Psoas muscle (tissue), 7 donors: ENCODE measurements at regions not wholly inside any gene's neighbourhood (a gene's known extent, or its start where the extent isn't known, plus 50 kb on each side); places are given as distances from the start of the nearest gene placed in this dataset.

Experiments used
- ATAC-seq, 4 donors: fragments of 200-7000 bp; cut with Tn5 transposase; one replicate each; pipeline ENCODE4 v1.9.1; 2020; ENCODE audit warnings: moderate library complexity in 3 of 4, mild to moderate bottlenecking in 2 of 4
- DNase-seq, 2 donors: peaks; one replicate each; pipeline ENCODE4 v3.0.0-alpha.2; 2020
- H3K27ac ChIP-seq: fragments of 200-600 bp; one replicate; pipeline ENCODE4 v1.8.0; 2022
- H3K27me3 ChIP-seq, 3 donors: fragments of 200-600 bp in 1 of 3; one replicate each; pipeline versions ENCODE4 v1.6.1 to v1.8.0; 2013 to 2022; ENCODE audit warnings: low read length in 2 of 3, mild to moderate bottlenecking in 2 of 3, moderate library complexity in 1 of 3; ENCODE audit not compliant: insufficient read depth in 3 of 3
- H3K36me3 ChIP-seq, 2 donors: fragments of 200-600 bp in 1 of 2; one replicate each; pipeline versions ENCODE4 v1.6.1 to v1.8.0; 2013 to 2022; ENCODE audit warnings: low read depth in 1 of 2, mild to moderate bottlenecking in 1 of 2, moderate library complexity in 1 of 2; ENCODE audit not compliant: insufficient read depth in 1 of 2
- H3K4me1 ChIP-seq: fragments of 200-600 bp; one replicate; pipeline ENCODE4 v1.8.0; 2022
- H3K4me3 ChIP-seq: fragments of 200-600 bp; one replicate; pipeline ENCODE4 v1.8.0; 2022; ENCODE audit warnings: mild to moderate bottlenecking
- H3K9me3 ChIP-seq: fragments of 200-600 bp; one replicate; pipeline ENCODE4 v1.8.0; 2022
- WGBS, 3 donors: extraction: QIAGEN DNeasy Blood & Tissue Kit; methylation state at CpG; one replicate each; pipeline versions ENCODE4 v1.1.6 to v1.1.7; 2013; 5-methylcytosine and 5-hydroxymethylcytosine counted together
- intact Hi-C, 2 donors: fragments of 100-400 bp; cut with DNase I; formaldehyde crosslinking; loops; one replicate each; pipeline versions ENCODE4 v1.11.0 to v1.14.2; 2022
- TF ChIP-seq, protein P1 (sequence below): fragments of 200-600 bp; IDR thresholded peaks from one replicate; pipeline ENCODE4 v1.8.0; 2022; ENCODE audit warnings: antibody characterized with exemption
- donor health status: healthy with polysubstance abuse.
- donor health status: DM: no; HTN: no; CAD: no; lungs with moderate emphysema.
- donor health status: Bipolar disorder and iron deficiency.
- donor health status: healthy.
- donor health status: DM: yes; HTN: yes; CAD: no.
- donor health status: DM: no; HTN: no; CAD: no.
- donor health status: DM: yes; HTN: yes; CAD: no.

GRCh38 chr1:29390491-29391361 lies 154.4 kb downstream of the PTPRU start:
- no peak for DNase-seq
- no peaks in the 10 kb centered on the region for H3K36me3 ChIP-seq
- H3K27ac ChIP-seq = no peak overlapping the region
- TF ChIP-seq, protein P1, sequence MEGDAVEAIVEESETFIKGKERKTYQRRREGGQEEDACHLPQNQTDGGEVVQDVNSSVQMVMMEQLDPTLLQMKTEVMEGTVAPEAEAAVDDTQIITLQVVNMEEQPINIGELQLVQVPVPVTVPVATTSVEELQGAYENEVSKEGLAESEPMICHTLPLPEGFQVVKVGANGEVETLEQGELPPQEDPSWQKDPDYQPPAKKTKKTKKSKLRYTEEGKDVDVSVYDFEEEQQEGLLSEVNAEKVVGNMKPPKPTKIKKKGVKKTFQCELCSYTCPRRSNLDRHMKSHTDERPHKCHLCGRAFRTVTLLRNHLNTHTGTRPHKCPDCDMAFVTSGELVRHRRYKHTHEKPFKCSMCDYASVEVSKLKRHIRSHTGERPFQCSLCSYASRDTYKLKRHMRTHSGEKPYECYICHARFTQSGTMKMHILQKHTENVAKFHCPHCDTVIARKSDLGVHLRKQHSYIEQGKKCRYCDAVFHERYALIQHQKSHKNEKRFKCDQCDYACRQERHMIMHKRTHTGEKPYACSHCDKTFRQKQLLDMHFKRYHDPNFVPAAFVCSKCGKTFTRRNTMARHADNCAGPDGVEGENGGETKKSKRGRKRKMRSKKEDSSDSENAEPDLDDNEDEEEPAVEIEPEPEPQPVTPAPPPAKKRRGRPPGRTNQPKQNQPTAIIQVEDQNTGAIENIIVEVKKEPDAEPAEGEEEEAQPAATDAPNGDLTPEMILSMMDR = no peak
- intact Hi-C loops = no loop called here
- WGBS, 3 donors = 32 to 38% (median 36%) methylated on average over 16 of the region's 16 CpGs
- no peaks in the 10 kb centered on the region for H3K4me1 ChIP-seq
- ATAC-seq = no peak
- H3K4me3 ChIP-seq = no peak overlapping the region
- H3K27me3 ChIP-seq = peaks cover 0 to 7% (median 0%) of the 10 kb centered on the region in 3 donors
- H3K9me3 ChIP-seq = no peaks in the 10 kb centered on the region

DNA sequence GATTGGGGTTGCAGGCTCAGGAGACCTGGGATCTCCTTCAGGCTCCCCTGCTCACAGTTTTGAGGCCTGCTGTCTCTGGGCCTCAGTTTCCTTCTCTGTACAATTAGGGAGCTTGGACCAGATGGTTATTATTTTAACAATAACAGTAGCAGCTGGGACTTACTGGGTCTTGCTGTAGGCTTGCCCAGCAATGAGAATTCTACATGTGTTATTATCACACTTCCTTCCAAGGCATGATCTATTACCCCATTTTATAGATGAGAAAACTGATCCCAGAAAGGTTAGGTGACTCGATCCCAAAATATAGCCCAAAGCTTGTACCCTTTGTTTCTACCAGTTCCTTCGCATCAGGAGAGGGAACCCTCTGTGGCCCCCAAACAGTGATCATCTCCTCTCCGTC lies 153.8 kb downstream of the PTPRU start:
- Histone ChIP-seq H3K36me3 (no peaks in the 10 kb centered on the region), H3K27me3 (peaks cover 0 to 7% (median 0%) of the 10 kb centered on the region in 3 donors), H3K4me3 (no peak overlapping the region), H3K4me1 (no peaks in the 10 kb centered on the region), H3K27ac (no peak overlapping the region), H3K9me3 (no peaks in the 10 kb centered on the region)
- TF ChIP-seq, protein P1 = no peak
- DNase-seq (no peak), ATAC-seq (no peak)
- intact Hi-C loops = no loop called here
- WGBS, 3 donors = 57 to 87% (median 73%) methylated on average over 3 of the region's 3 CpGs

DNA sequence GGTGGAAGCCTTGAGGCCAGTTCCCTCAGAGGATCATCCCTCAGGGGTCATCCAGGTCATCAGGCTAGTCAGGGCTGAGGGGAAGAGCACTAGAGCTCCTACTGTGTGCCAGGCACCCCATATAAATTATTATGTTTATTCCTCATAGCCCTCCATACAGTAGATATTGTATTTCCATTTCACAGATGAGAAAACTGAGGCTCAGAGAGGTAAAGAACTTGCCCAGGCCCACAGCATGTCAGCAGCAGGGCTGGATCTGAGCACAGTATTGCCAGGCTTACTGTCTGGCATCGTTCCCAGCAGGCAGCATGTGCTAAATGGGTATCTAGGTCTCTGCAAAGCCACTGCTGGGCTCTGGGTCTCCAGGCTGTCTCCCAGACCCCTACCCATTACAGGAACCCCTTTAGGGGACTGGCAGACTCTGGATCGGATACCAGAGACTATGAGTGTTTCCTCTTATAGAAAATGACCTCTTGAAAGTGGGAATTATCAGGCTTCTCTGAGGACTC lies 153.3 kb downstream of the PTPRU start:
- Histone ChIP-seq H3K27me3 (peaks cover 0 to 9% (median 0%) of the 10 kb centered on the region in 3 donors), H3K4me1 (no peaks in the 10 kb centered on the region), H3K27ac (no peak overlapping the region), H3K36me3 (no peaks in the 10 kb centered on the region), H3K4me3 (no peak overlapping the region), H3K9me3 (no peaks in the 10 kb centered on the region)
- 48 to 62% (median 53%) methylated on average over 2 of the region's 2 CpGs for WGBS, 3 donors
- DNase-seq (no peak), ATAC-seq (no peak)
- TF ChIP-seq, protein P1 = no peak
- intact Hi-C loops = no loop called here

DNA sequence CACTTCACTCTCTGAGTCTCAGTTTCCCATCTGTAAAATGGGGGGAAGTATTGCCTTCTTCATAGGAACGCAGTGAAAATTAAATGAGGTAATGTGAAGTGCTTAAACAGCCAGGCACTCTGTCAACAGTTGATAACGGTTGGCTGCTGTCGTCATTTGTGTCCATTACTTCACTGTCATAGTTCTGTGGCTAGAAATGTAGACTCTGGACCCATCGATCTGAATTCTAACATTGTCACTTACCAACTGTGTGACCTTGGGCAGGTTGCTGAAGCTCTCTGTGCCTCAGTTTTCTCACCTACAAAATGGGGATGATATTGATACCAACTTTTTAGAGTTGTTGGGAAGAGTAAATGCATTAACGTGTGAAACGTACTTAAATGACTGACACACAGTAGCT lies 152.6 kb downstream of the PTPRU start:
- Histone ChIP-seq H3K9me3 (no peaks in the 10 kb centered on the region), H3K4me3 (no peak overlapping the region), H3K36me3 (no peaks in the 10 kb centered on the region), H3K27me3 (peaks cover 0 to 16% (median 0%) of the 10 kb centered on the region in 3 donors), H3K27ac (no peak overlapping the region), H3K4me1 (no peaks in the 10 kb centered on the region)
- WGBS, 3 donors = 81 to 84% (median 82%) methylated on average over 6 of the region's 6 CpGs
- TF ChIP-seq, protein P1 = no peak
- intact Hi-C loops = no loop called here
- ATAC-seq = no peak
- DNase-seq = no peak
